ENCODE measurements at regions not wholly inside any gene's neighbourhood (a gene's known extent, or its start where the extent isn't known, plus 50 kb on each side); places are given as distances from the start of the nearest gene placed in this dataset.
"Not testable (repeated sequence)": the region's sequence is repeated elsewhere in the genome, so short reads cannot be mapped to it uniquely, and the experiment has no call there.

GRCh38 chr18:66252703-66253102, 351.2 kb downstream of the CDH19 start:
- intact Hi-C loops (cut with micrococcal nuclease): no loop called here
- no peak overlapping the region for H3K27ac Mint-ChIP-seq
- DNase-seq (ENCODE audit: low spot score): no peak
- peaks cover 8% of the 10 kb centered on the region for H3K9me3 Mint-ChIP-seq
- H3K36me3 Mint-ChIP-seq (ENCODE audit: low read depth): no peaks in the 10 kb centered on the region
- no peak overlapping the region for H3K4me3 Mint-ChIP-seq (ENCODE audit: low read depth)
- no peaks in the 10 kb centered on the region for H3K4me1 Mint-ChIP-seq (ENCODE audit: low read depth)
- H3K27me3 Mint-ChIP-seq (ENCODE audit: low read depth): no peaks in the 10 kb centered on the region

GRCh38 chr18:66235206-66235605, 368.7 kb downstream of the CDH19 start:
- DNase-seq (ENCODE audit: low spot score): no peak
- Mint-ChIP-seq H3K4me3 (ENCODE audit: low read depth) (no peak overlapping the region), H3K36me3 (ENCODE audit: low read depth) (no peaks in the 10 kb centered on the region), H3K27ac (no peak overlapping the region), H3K4me1 (ENCODE audit: low read depth) (no peaks in the 10 kb centered on the region), H3K9me3 (peaks cover 29% of the 10 kb centered on the region), H3K27me3 (ENCODE audit: low read depth) (no peaks in the 10 kb centered on the region)
- intact Hi-C loops (cut with micrococcal nuclease): no loop called here

GRCh38 chr18:66226782-66227181, 377.1 kb downstream of the CDH19 start:
- no peaks in the 10 kb centered on the region for H3K27me3 Mint-ChIP-seq (ENCODE audit: low read depth)
- intact Hi-C loops (cut with micrococcal nuclease): no loop called here
- no peaks in the 10 kb centered on the region for H3K36me3 Mint-ChIP-seq (ENCODE audit: low read depth)

GRCh38 chr18:66223317-66223716, 380.6 kb downstream of the CDH19 start:
- DNase-seq (ENCODE audit: low spot score); H3K36me3 Mint-ChIP-seq (ENCODE audit: low read depth); H3K27ac Mint-ChIP-seq; H3K4me1 Mint-ChIP-seq (ENCODE audit: low read depth); intact Hi-C loops (cut with micrococcal nuclease); H3K27me3 Mint-ChIP-seq (ENCODE audit: low read depth); H3K4me3 Mint-ChIP-seq (ENCODE audit: low read depth): not testable (repeated sequence)
- peaks cover 14% of the 10 kb centered on the region for H3K9me3 Mint-ChIP-seq

More at GRCh38 chr18:66226782-66227181, 377.1 kb downstream of the CDH19 start:
- H3K9me3 Mint-ChIP-seq: peaks cover 7% of the 10 kb centered on the region
- no peaks in the 10 kb centered on the region for H3K4me1 Mint-ChIP-seq (ENCODE audit: low read depth)
- no peak for DNase-seq (ENCODE audit: low spot score)
- no peak overlapping the region for H3K4me3 Mint-ChIP-seq (ENCODE audit: low read depth)
- no peak overlapping the region for H3K27ac Mint-ChIP-seq

- Mint-ChIP-seq H3K27ac (no peak overlapping the region), H3K9me3 (peaks cover 14% of the 10 kb centered on the region), H3K27me3 (ENCODE audit: low read depth) (no peaks in the 10 kb centered on the region), H3K36me3 (ENCODE audit: low read depth) (no peaks in the 10 kb centered on the region), H3K4me3 (ENCODE audit: low read depth) (no peak overlapping the region), H3K4me1 (ENCODE audit: low read depth) (no peaks in the 10 kb centered on the region)
- intact Hi-C loops (cut with micrococcal nuclease): no loop called here
- DNase-seq (ENCODE audit: low spot score): no peak
Measured at GRCh38 chr18:66222174-66222573, 381.7 kb downstream of the CDH19 start.

GRCh38 chr18:66219817-66220216, 384.1 kb downstream of the CDH19 start:
- intact Hi-C loops (cut with micrococcal nuclease): no loop called here
- Mint-ChIP-seq H3K9me3 (peaks cover 26% of the 10 kb centered on the region), H3K36me3 (ENCODE audit: low read depth) (no peaks in the 10 kb centered on the region), H3K4me3 (ENCODE audit: low read depth) (no peak overlapping the region), H3K27ac (no peak overlapping the region), H3K4me1 (ENCODE audit: low read depth) (no peaks in the 10 kb centered on the region), H3K27me3 (ENCODE audit: low read depth) (no peaks in the 10 kb centered on the region)
- DNase-seq (ENCODE audit: low spot score): no peak

GRCh38 chr18:66211749-66212148, 392.1 kb downstream of the CDH19 start:
- intact Hi-C loops (cut with micrococcal nuclease): no loop called here
- H3K4me3 Mint-ChIP-seq (ENCODE audit: low read depth): no peak overlapping the region
- DNase-seq (ENCODE audit: low spot score): no peak
- peaks cover 21% of the 10 kb centered on the region for H3K9me3 Mint-ChIP-seq
- no peaks in the 10 kb centered on the region for H3K4me1 Mint-ChIP-seq (ENCODE audit: low read depth)
- H3K27ac Mint-ChIP-seq: no peak overlapping the region
- no peaks in the 10 kb centered on the region for H3K27me3 Mint-ChIP-seq (ENCODE audit: low read depth)
- H3K36me3 Mint-ChIP-seq (ENCODE audit: low read depth): no peaks in the 10 kb centered on the region

GRCh38 chr18:66210875-66211274, 393.0 kb downstream of the CDH19 start:
- Mint-ChIP-seq H3K4me3 (ENCODE audit: low read depth) (no peak overlapping the region), H3K9me3 (peaks cover 21% of the 10 kb centered on the region), H3K36me3 (ENCODE audit: low read depth) (no peaks in the 10 kb centered on the region), H3K27me3 (ENCODE audit: low read depth) (no peaks in the 10 kb centered on the region), H3K27ac (no peak overlapping the region), H3K4me1 (ENCODE audit: low read depth) (no peaks in the 10 kb centered on the region)
- intact Hi-C loops (cut with micrococcal nuclease): no loop called here
- DNase-seq (ENCODE audit: low spot score): no peak

- H3K4me1 Mint-ChIP-seq (ENCODE audit: low read depth): no peaks in the 10 kb centered on the region
- peaks cover 18% of the 10 kb centered on the region for H3K9me3 Mint-ChIP-seq
- H3K36me3 Mint-ChIP-seq (ENCODE audit: low read depth): no peaks in the 10 kb centered on the region
- no peak overlapping the region for H3K27ac Mint-ChIP-seq
- H3K4me3 Mint-ChIP-seq (ENCODE audit: low read depth): no peak overlapping the region
- intact Hi-C loops (cut with micrococcal nuclease): no loop called here
- DNase-seq (ENCODE audit: low spot score): no peak
- no peaks in the 10 kb centered on the region for H3K27me3 Mint-ChIP-seq (ENCODE audit: low read depth)
Measured at GRCh38 chr18:66209656-66210055, 394.2 kb downstream of the CDH19 start.

GRCh38 chr18:66196805-66197204, 407.1 kb downstream of the CDH19 start:
- intact Hi-C loops (cut with micrococcal nuclease): no loop called here
- H3K27me3 Mint-ChIP-seq (ENCODE audit: low read depth): no peaks in the 10 kb centered on the region
- DNase-seq (ENCODE audit: low spot score): no peak
- H3K36me3 Mint-ChIP-seq (ENCODE audit: low read depth): no peaks in the 10 kb centered on the region
- H3K9me3 Mint-ChIP-seq: peaks cover 12% of the 10 kb centered on the region
- no peak overlapping the region for H3K27ac Mint-ChIP-seq
- H3K4me3 Mint-ChIP-seq (ENCODE audit: low read depth): no peak overlapping the region
- H3K4me1 Mint-ChIP-seq (ENCODE audit: low read depth): no peaks in the 10 kb centered on the region

GRCh38 chr18:66193938-66194337, 410.0 kb downstream of the CDH19 start:
- Mint-ChIP-seq H3K27ac (no peak overlapping the region), H3K36me3 (ENCODE audit: low read depth) (no peaks in the 10 kb centered on the region), H3K4me3 (ENCODE audit: low read depth) (no peak overlapping the region), H3K27me3 (ENCODE audit: low read depth) (no peaks in the 10 kb centered on the region), H3K4me1 (ENCODE audit: low read depth) (no peaks in the 10 kb centered on the region), H3K9me3 (peaks cover 30% of the 10 kb centered on the region)
- DNase-seq (ENCODE audit: low spot score): no peak
- intact Hi-C loops (cut with micrococcal nuclease): no loop called here

GRCh38 chr18:66193394-66193793, 410.5 kb downstream of the CDH19 start:
- H3K9me3 Mint-ChIP-seq: peaks cover 36% of the 10 kb centered on the region
- DNase-seq (ENCODE audit: low spot score): no peak
- H3K27ac Mint-ChIP-seq: no peak overlapping the region
- H3K4me1 Mint-ChIP-seq (ENCODE audit: low read depth): no peaks in the 10 kb centered on the region
- no peaks in the 10 kb centered on the region for H3K36me3 Mint-ChIP-seq (ENCODE audit: low read depth)
- intact Hi-C loops (cut with micrococcal nuclease): no loop called here
- no peaks in the 10 kb centered on the region for H3K27me3 Mint-ChIP-seq (ENCODE audit: low read depth)
- no peak overlapping the region for H3K4me3 Mint-ChIP-seq (ENCODE audit: low read depth)

GRCh38 chr18:66168685-66169235, 417.9 kb downstream of the CDH7 start:
- H3K9me3 Mint-ChIP-seq: peaks cover 38% of the 10 kb centered on the region
- H3K36me3 Mint-ChIP-seq (ENCODE audit: low read depth): no peaks in the 10 kb centered on the region
- no peak overlapping the region for H3K27ac Mint-ChIP-seq
- DNase-seq (ENCODE audit: low spot score): no peak
- intact Hi-C loops (cut with micrococcal nuclease): no loop called here
- H3K4me1 Mint-ChIP-seq (ENCODE audit: low read depth): no peaks in the 10 kb centered on the region
- no peak overlapping the region for H3K4me3 Mint-ChIP-seq (ENCODE audit: low read depth)
- no peaks in the 10 kb centered on the region for H3K27me3 Mint-ChIP-seq (ENCODE audit: low read depth)
